H1 (cell line): ENCODE measurements at regions not wholly inside any gene's neighbourhood (a gene's known extent, or its start where the extent isn't known, plus 50 kb on each side); places are given as distances from the start of the nearest gene placed in this dataset.

ENCODE experiments used
- CTCF ChIP-seq, 3 experiments: IDR thresholded peaks; 1 replicate in 2 of 3; 2 replicates in 1 of 3; pipeline versions ENCODE4 v1.5.1 to v1.6.1; 2011; ENCODE audit warnings: low read length in 3 of 3, mild to moderate bottlenecking in 3 of 3, inconsistent platforms in 2 of 3, low read depth in 1 of 3, moderate library complexity in 1 of 3; ENCODE audit not compliant: insufficient read depth in 1 of 3; ENCODE audit errors: control extremely low read depth in 1 of 3
- GABPA ChIP-seq: IDR thresholded peaks from 2 replicates; pipeline ENCODE4 v1.6.1; 2011; ENCODE audit warnings: mild to moderate bottlenecking, low read length, moderate library complexity, borderline replicate concordance; ENCODE audit not compliant: insufficient read depth
- POLR2A ChIP-seq, 2 experiments: IDR thresholded peaks; 1 replicate in 1 of 2; 2 replicates in 1 of 2; pipeline ENCODE4 v1.6.1; 2011; ENCODE audit warnings: low read depth in 2 of 2, low read length in 2 of 2, mild to moderate bottlenecking in 2 of 2; ENCODE audit errors: control extremely low read depth in 1 of 2
- TAF1 ChIP-seq: IDR thresholded peaks from 2 replicates; pipeline ENCODE4 v1.6.1; 2011; ENCODE audit warnings: mild to moderate bottlenecking, low read depth, low read length
- USF2 ChIP-seq: IDR thresholded peaks from 2 replicates; pipeline ENCODE4 v1.6.1; 2011; ENCODE audit warnings: low read length, improper control_type of control experiment

GRCh38 chr18:47585136-47585535 lies 333.7 kb upstream of the SKOR2 start:
- TF ChIP-seq CTCF (IDR thresholded peaks at IDR 0.05; ENCODE audit: control extremely low read depth in 1 of 3, insufficient read depth in 1 of 3, low read depth in 1 of 3, low read length in 3 of 3) (no peak), POLR2A (IDR thresholded peaks at IDR 0.05; ENCODE audit: control extremely low read depth in 1 of 2, low read depth in 2 of 2, low read length in 2 of 2) (no peak), USF2 (no peak), TAF1 (no peak), GABPA (no peak)
